HCT116 (cell line): ENCODE measurements at regions not wholly inside any gene's neighbourhood (a gene's known extent, or its start where the extent isn't known, plus 50 kb on each side); places are given as distances from the start of the nearest gene placed in this dataset.

ENCODE experiments used
- ATAC-seq: fragments of 200-7000 bp; cut with Tn5 transposase; 2 replicates; pipeline ENCODE4 v1.9.1; 2020; ENCODE audit warnings: mild to moderate bottlenecking, moderate library complexity
- BruUV-seq: library from RNA; stranded (reverse); fragments of 400-500 nt; replicated peaks from 2 replicates; lab custom pipeline; 2021; lab: Mats Ljungman, UMichigan
- CTCF ChIA-PET: fragments of 300-600 bp; sonication (Branson Sonifier 250); formaldehyde crosslinking; loops from one replicate; lab custom pipeline; 2021; ENCODE audit warnings: antibody characterized with exemption; lab: Charles Lee
- POLR2A ChIA-PET: fragments of 300-600, 350-600 bp; sonication (Branson Sonifier 250); formaldehyde crosslinking; loops from one replicate; lab custom pipeline; 2021; ENCODE audit warnings: antibody characterized with exemption; lab: Charles Lee
- RAD21 ChIA-PET, 2 experiments: fragments of 300-600 bp; sonication (Branson Sonifier 250); formaldehyde crosslinking; loops; one replicate each; lab custom pipeline; 2023; ENCODE audit warnings: low total read pairs in 2 of 2; ENCODE audit not compliant: uncharacterized antibody in 2 of 2, unreplicated experiment in 2 of 2, low non-redundant PET in 1 of 2; lab: Charles Lee
- DNase-seq: peaks from one replicate; pipeline ENCODE4 v3.0.0-alpha.2; 2010; ENCODE audit warnings: low read depth, low spot score
- H2AFZ ChIP-seq: fragments of 200-600 bp; shearing (Covaris generic), sonication (generic); 2 replicates; pipeline ENCODE4 v1.6.1; 2017; ENCODE audit warnings: low read depth, mixed run types, mixed read lengths, antibody characterized with exemption, low read length; ENCODE audit not compliant: poor library complexity, severe bottlenecking
- H3K27ac ChIP-seq: 2 replicates; pipeline ENCODE4 v1.5.1; 2012; ENCODE audit warnings: low read depth, low read length
- H3K27me3 ChIP-seq: fragments of 200-600 bp; sonication (generic); 2 replicates; pipeline ENCODE4 v1.6.1; 2016; ENCODE audit warnings: mixed run types, low read length, mixed read lengths; ENCODE audit not compliant: insufficient read depth
- H3K36me3 ChIP-seq, 2 experiments: fragments of 200-500 bp in 1 of 2; fragments of 200-600 bp in 1 of 2; sonication (Bioruptor generic) in 1 of 2; sonication (generic) in 1 of 2; 2 replicates each; pipeline versions ENCODE4 v1.5.1 to v1.6.1; 2014 to 2016; ENCODE audit warnings: low read length in 2 of 2, inconsistent platforms in 1 of 2, mixed read lengths in 1 of 2, mixed run types in 1 of 2; ENCODE audit not compliant: insufficient read depth in 2 of 2, control insufficient read depth in 1 of 2
- H3K4me1 ChIP-seq, 2 experiments: fragments of 200-600 bp in 1 of 2; sonication (generic) in 1 of 2; 2 replicates each; pipeline versions ENCODE4 v1.5.1 to v1.6.1; 2012 to 2017; ENCODE audit warnings: low read length in 2 of 2, inconsistent platforms in 1 of 2, mild to moderate bottlenecking in 1 of 2, mixed read lengths in 1 of 2, mixed run types in 1 of 2, moderate library complexity in 1 of 2; ENCODE audit not compliant: insufficient read depth in 2 of 2, control insufficient read depth in 1 of 2
- H3K4me2 ChIP-seq: fragments of 200-600 bp; sonication (generic); 2 replicates; pipeline ENCODE4 v1.6.1; 2017; ENCODE audit warnings: mixed run types, low read length, mixed read lengths
- H3K4me3 ChIP-seq, 2 experiments: fragments of 200-600 bp in 1 of 2; sonication (generic) in 1 of 2; replicated peaks in 1 of 2; 2 replicates each; pipeline ENCODE4 v1.5.1; 2011 to 2016; ENCODE audit warnings: low read length in 2 of 2, control low read depth in 1 of 2, low read depth in 1 of 2, mild to moderate bottlenecking in 1 of 2, mixed read lengths in 1 of 2, mixed run types in 1 of 2
- H3K79me2 ChIP-seq: fragments of 200-600 bp; sonication (generic); 2 replicates; pipeline ENCODE4 v1.6.1; 2017; ENCODE audit warnings: mild to moderate bottlenecking, mixed run types, low read length, moderate library complexity, mixed read lengths; ENCODE audit not compliant: insufficient read depth
- H3K9ac ChIP-seq: fragments of 200-600 bp; sonication (generic); 2 replicates; pipeline ENCODE4 v1.6.1; 2016; ENCODE audit warnings: low read length, mixed read lengths
- H3K9me2 ChIP-seq: fragments of 200-600 bp; sonication (generic), shearing (Covaris generic); 2 replicates; pipeline ENCODE4 v1.6.1; 2017; ENCODE audit warnings: mixed run types, mild to moderate bottlenecking, moderate library complexity; ENCODE audit not compliant: insufficient read depth
- H3K9me3 ChIP-seq, 2 experiments: fragments of 200-500 bp in 1 of 2; fragments of 200-600 bp in 1 of 2; sonication (Bioruptor generic) in 1 of 2; sonication (generic) in 1 of 2; 2 replicates each; pipeline ENCODE4 v1.6.1; 2014 to 2017; ENCODE audit warnings: low read length in 2 of 2, mixed read lengths in 2 of 2, inconsistent platforms in 1 of 2, low read depth in 1 of 2, mild to moderate bottlenecking in 1 of 2, mixed run types in 1 of 2, moderate library complexity in 1 of 2; ENCODE audit not compliant: control insufficient read depth in 1 of 2, insufficient read depth in 1 of 2
- H4K20me1 ChIP-seq: fragments of 200-600 bp; sonication (generic), shearing (Covaris generic); 2 replicates; pipeline ENCODE4 v1.6.1; 2017; ENCODE audit warnings: mixed run types, mild to moderate bottlenecking, moderate library complexity; ENCODE audit not compliant: insufficient read depth
- ELF1 ChIP-seq: IDR thresholded peaks from 2 replicates; pipeline ENCODE4 v1.6.1; 2012; ENCODE audit warnings: low read depth, borderline replicate concordance
- EZH2 ChIP-seq: fragments of 200-600 bp; sonication (generic); IDR thresholded peaks from 2 replicates; pipeline ENCODE4 v1.6.1; 2017; ENCODE audit warnings: antibody characterized with exemption, mixed run types
- EZH2phosphoT487 ChIP-seq: fragments of 200-600 bp; IDR thresholded peaks from 2 replicates; pipeline ENCODE4 v1.6.1; 2018; ENCODE audit warnings: antibody characterized with exemption, borderline replicate concordance
- FOSL1 ChIP-seq: IDR thresholded peaks from 2 replicates; pipeline ENCODE4 v1.6.1; 2012; ENCODE audit warnings: low read depth
- JUND ChIP-seq: IDR thresholded peaks from 2 replicates; pipeline ENCODE4 v1.6.1; 2012
- POLR2AphosphoS5 ChIP-seq: IDR thresholded peaks from 2 replicates; pipeline ENCODE4 v1.6.1; 2011; ENCODE audit warnings: mild to moderate bottlenecking, low read depth, low read length, moderate library complexity
- RAD21 ChIP-seq: IDR thresholded peaks from 2 replicates; pipeline ENCODE4 v1.6.1; 2012; ENCODE audit warnings: low read depth, mild to moderate bottlenecking
- SP1 ChIP-seq: IDR thresholded peaks from 2 replicates; pipeline ENCODE4 v1.6.1; 2012; ENCODE audit warnings: low read depth
- TCF7L2 ChIP-seq: IDR thresholded peaks from 2 replicates; pipeline ENCODE4 v1.7.0; 2011; ENCODE audit warnings: borderline replicate concordance, inconsistent platforms; ENCODE audit not compliant: insufficient read depth, insufficient read length; ENCODE audit errors: extremely low read depth
- YY1 ChIP-seq: IDR thresholded peaks from 2 replicates; pipeline ENCODE4 v1.6.1; 2011; ENCODE audit warnings: low read length, low read depth, moderate library complexity, mild to moderate bottlenecking; ENCODE audit not compliant: insufficient replicate concordance; ENCODE audit errors: extremely low read depth
- ZFX ChIP-seq: fragments of 450-650 bp; IDR thresholded peaks from 2 replicates; pipeline ENCODE4 v1.6.1; 2017
- ZNF274 ChIP-seq: fragments of 200-500 bp; sonication (Bioruptor generic); IDR thresholded peaks from 2 replicates; pipeline ENCODE4 v1.6.1; 2014; ENCODE audit warnings: mild to moderate bottlenecking, low read depth, low read length, inconsistent platforms
- intact Hi-C: fragments of 100-400 bp; cut with micrococcal nuclease; formaldehyde crosslinking; loops from 2 replicates; pipeline ENCODE4 v1.10.0; 2022
- TF ChIP-seq, protein P1 (sequence below): IDR thresholded peaks from 2 replicates; pipeline ENCODE4 v1.6.1; 2012
- TF ChIP-seq, protein P2 (sequence below): IDR thresholded peaks from 2 replicates; pipeline ENCODE4 v1.6.1; 2012; ENCODE audit warnings: low read depth
- TF ChIP-seq, protein P3 (sequence below), 3 experiments: fragments of 200-600 bp in 1 of 3; sonication (generic) in 1 of 3; IDR thresholded peaks in 2 of 3; conservative IDR thresholded peaks in 1 of 3; 2 replicates each; pipeline ENCODE4 v1.5.1; 2012 to 2017; ENCODE audit warnings: low read depth in 2 of 3, low read length in 2 of 3, antibody characterized with exemption in 1 of 3, borderline replicate concordance in 1 of 3, control low read depth in 1 of 3, mild to moderate bottlenecking in 1 of 3, mixed read lengths in 1 of 3, mixed run types in 1 of 3, moderate library complexity in 1 of 3; ENCODE audit not compliant: insufficient read depth in 1 of 3

DNA sequence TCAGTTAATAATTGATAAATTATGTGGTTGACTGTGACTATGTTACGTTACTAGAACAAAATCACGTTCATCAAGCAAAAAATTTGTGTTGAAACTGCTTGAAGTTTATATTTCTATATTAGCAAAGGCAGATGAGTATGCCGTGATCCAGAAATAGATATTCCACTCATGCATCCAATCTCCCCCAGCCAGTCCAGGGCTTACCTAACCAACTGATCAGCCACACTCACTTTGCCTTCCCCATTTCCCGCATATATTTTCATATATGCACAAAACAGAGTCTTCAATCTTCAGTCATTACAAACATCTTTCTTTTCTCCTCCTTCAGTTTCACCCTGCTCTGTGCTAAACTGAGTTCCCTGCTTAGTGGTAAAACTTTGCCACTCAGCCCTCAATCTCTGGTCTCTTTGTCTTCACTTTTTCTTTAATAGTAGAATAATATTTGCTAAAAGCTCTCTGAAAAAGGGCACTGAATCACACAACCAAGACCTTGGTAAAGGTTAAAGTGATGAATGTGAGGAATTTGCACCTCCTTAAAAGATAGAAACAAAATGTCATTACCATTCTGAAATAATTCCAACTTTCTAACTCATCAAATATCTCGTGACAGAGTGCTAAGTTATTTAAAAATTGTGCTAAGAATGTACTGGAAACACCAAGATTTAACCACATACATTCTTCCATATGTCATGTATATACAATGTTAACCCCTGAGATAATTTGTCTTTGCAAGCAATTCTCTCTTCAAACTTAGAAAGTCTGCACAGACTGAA lies 893.2 kb upstream of the CRIM1 start:
- CTCF ChIA-PET, result no interaction called here
- no peak for ATAC-seq
- DNase-seq, result no peak

DNA sequence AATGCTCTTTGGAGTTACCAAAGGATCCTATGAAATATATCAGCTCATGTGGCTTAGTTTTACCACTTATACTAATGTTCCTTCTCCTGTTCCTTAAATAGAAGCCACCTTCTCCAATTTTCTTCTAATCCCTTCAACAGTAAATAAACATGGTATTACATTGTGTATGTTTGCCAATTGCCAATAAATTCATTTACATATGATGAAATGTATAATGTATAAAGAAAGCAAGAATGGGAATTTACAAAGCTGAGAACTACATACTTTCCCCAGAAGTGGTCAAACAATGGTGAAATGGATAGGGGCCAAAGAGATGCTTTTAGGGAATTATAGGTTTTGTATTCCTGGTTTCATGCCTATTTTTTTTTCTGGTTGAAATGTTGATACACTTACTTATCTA lies 894.2 kb upstream of the CRIM1 start:
- H3K27ac ChIP-seq, result no peak overlapping the region
- POLR2A ChIA-PET, result no interaction called here
- H3K79me2 ChIP-seq, result no peaks in the 10 kb centered on the region
- CTCF ChIA-PET, result no interaction called here
- intact Hi-C loops, result no loop called here
- H3K4me3 ChIP-seq, result no peak overlapping the region
- no peaks in the 10 kb centered on the region for H3K9me2 ChIP-seq
- RAD21 ChIA-PET, result no interaction called here
- ATAC-seq, result no peak
- no peak overlapping the region for H3K4me2 ChIP-seq
- BruUV-seq, result no TSS peak
- H3K9ac ChIP-seq, result no peak overlapping the region
- no peak for DNase-seq
- H3K4me1 ChIP-seq, result no peaks in the 10 kb centered on the region
- H2AFZ ChIP-seq, result no peak overlapping the region
- H3K9me3 ChIP-seq, result no peaks in the 10 kb centered on the region; a peak in 2 of 4 replicates
- H3K36me3 ChIP-seq, result no peaks in the 10 kb centered on the region
- H4K20me1 ChIP-seq, result no peaks in the 10 kb centered on the region
- no peaks in the 10 kb centered on the region for H3K27me3 ChIP-seq
- TF ChIP-seq RAD21, result no peak
- no peak for TF ChIP-seq ZFX
- TF ChIP-seq SP1, result no peak
- TF ChIP-seq ELF1, result no peak
- no peak for TF ChIP-seq EZH2phosphoT487
- TF ChIP-seq FOSL1, result no peak
- TF ChIP-seq, protein P1, sequence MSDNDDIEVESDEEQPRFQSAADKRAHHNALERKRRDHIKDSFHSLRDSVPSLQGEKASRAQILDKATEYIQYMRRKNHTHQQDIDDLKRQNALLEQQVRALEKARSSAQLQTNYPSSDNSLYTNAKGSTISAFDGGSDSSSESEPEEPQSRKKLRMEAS, result no peak
- TF ChIP-seq EZH2, result no peak
- TF ChIP-seq, protein P2, sequence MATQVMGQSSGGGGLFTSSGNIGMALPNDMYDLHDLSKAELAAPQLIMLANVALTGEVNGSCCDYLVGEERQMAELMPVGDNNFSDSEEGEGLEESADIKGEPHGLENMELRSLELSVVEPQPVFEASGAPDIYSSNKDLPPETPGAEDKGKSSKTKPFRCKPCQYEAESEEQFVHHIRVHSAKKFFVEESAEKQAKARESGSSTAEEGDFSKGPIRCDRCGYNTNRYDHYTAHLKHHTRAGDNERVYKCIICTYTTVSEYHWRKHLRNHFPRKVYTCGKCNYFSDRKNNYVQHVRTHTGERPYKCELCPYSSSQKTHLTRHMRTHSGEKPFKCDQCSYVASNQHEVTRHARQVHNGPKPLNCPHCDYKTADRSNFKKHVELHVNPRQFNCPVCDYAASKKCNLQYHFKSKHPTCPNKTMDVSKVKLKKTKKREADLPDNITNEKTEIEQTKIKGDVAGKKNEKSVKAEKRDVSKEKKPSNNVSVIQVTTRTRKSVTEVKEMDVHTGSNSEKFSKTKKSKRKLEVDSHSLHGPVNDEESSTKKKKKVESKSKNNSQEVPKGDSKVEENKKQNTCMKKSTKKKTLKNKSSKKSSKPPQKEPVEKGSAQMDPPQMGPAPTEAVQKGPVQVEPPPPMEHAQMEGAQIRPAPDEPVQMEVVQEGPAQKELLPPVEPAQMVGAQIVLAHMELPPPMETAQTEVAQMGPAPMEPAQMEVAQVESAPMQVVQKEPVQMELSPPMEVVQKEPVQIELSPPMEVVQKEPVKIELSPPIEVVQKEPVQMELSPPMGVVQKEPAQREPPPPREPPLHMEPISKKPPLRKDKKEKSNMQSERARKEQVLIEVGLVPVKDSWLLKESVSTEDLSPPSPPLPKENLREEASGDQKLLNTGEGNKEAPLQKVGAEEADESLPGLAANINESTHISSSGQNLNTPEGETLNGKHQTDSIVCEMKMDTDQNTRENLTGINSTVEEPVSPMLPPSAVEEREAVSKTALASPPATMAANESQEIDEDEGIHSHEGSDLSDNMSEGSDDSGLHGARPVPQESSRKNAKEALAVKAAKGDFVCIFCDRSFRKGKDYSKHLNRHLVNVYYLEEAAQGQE, result no peak
- TF ChIP-seq, protein P3, sequence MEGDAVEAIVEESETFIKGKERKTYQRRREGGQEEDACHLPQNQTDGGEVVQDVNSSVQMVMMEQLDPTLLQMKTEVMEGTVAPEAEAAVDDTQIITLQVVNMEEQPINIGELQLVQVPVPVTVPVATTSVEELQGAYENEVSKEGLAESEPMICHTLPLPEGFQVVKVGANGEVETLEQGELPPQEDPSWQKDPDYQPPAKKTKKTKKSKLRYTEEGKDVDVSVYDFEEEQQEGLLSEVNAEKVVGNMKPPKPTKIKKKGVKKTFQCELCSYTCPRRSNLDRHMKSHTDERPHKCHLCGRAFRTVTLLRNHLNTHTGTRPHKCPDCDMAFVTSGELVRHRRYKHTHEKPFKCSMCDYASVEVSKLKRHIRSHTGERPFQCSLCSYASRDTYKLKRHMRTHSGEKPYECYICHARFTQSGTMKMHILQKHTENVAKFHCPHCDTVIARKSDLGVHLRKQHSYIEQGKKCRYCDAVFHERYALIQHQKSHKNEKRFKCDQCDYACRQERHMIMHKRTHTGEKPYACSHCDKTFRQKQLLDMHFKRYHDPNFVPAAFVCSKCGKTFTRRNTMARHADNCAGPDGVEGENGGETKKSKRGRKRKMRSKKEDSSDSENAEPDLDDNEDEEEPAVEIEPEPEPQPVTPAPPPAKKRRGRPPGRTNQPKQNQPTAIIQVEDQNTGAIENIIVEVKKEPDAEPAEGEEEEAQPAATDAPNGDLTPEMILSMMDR (IDR thresholded peaks at IDR 0.05 in 2 of 3, conservative IDR thresholded peaks at IDR 0.05 in 1 of 3; ENCODE audit: borderline replicate concordance in 1 of 3, insufficient read depth in 1 of 3, low read depth in 2 of 3, low read length in 2 of 3), result no peak
- no peak for TF ChIP-seq TCF7L2
- no peak for TF ChIP-seq JUND
- no peak for TF ChIP-seq ZNF274

More for the DNA sequence above, 893.2 kb upstream of the CRIM1 start:
- H3K27me3 ChIP-seq, result no peaks in the 10 kb centered on the region
- no peak for TF ChIP-seq JUND
- no peak for TF ChIP-seq YY1
- no peak for TF ChIP-seq EZH2phosphoT487
- TF ChIP-seq SP1, result no peak
- no peak for TF ChIP-seq POLR2AphosphoS5
- no peaks in the 10 kb centered on the region; a peak in 2 of 4 replicates for H3K9me3 ChIP-seq
- H4K20me1 ChIP-seq, result no peaks in the 10 kb centered on the region
- no TSS peak for BruUV-seq
- H3K79me2 ChIP-seq, result no peaks in the 10 kb centered on the region
- RAD21 ChIA-PET, result no interaction called here
- no peak overlapping the region for H2AFZ ChIP-seq
- H3K4me2 ChIP-seq, result no peak overlapping the region
- H3K27ac ChIP-seq, result no peak overlapping the region
- H3K9me2 ChIP-seq, result no peaks in the 10 kb centered on the region
- no peak overlapping the region for H3K4me3 ChIP-seq
- intact Hi-C loops, result no loop called here
- H3K9ac ChIP-seq, result no peak overlapping the region
- POLR2A ChIA-PET, result no interaction called here
- H3K36me3 ChIP-seq, result no peaks in the 10 kb centered on the region
- no peaks in the 10 kb centered on the region for H3K4me1 ChIP-seq
